ENCODE measurements at regions not wholly inside any gene's neighbourhood (a gene's known extent, or its start where the extent isn't known, plus 50 kb on each side); places are given as distances from the start of the nearest gene placed in this dataset.

GRCh38 chr20:58579069-58579818 is 64.0 kb upstream of the APCDD1L start:
- no peak for TF ChIP-seq CTCF (IDR thresholded peaks at IDR 0.05)
- no peak for TF ChIP-seq POLR2AphosphoS5 (IDR thresholded peaks at IDR 0.05)

All from gastroesophageal sphincter (tissue), 3 donors.